Left colon (tissue), 2 donors: ENCODE measurements at regions not wholly inside any gene's neighbourhood (a gene's known extent, or its start where the extent isn't known, plus 50 kb on each side); places are given as distances from the start of the nearest gene placed in this dataset.

ENCODE experiments used
- ATAC-seq: fragments of 200-7000 bp; cut with Tn5 transposase; one replicate; pipeline ENCODE4 v1.9.1; 2020; ENCODE audit warnings: mild to moderate bottlenecking, moderate library complexity
- DNase-seq, 2 donors: peaks; one replicate each; pipeline ENCODE4 v3.0.0-alpha.2; 2020
- intact Hi-C, 2 donors: fragments of 100-400 bp; cut with DNase I in 1 of 2; cut with micrococcal nuclease in 1 of 2; formaldehyde crosslinking; loops; one replicate each; pipeline versions ENCODE4 v1.11.2 to v1.14.0; 2022; cut with DNase I, micrococcal nuclease
- donor health status: DM: no; HTN: no; CAD: no.
- donor health status: DM: yes; HTN: yes; CAD: no.

- intact Hi-C loops = no loop called here
- DNase-seq = no peak
- ATAC-seq = no peak
These were observed 339.6 kb upstream of the DCC start for GRCh38 chr18:52000435-52000834.

DNA sequence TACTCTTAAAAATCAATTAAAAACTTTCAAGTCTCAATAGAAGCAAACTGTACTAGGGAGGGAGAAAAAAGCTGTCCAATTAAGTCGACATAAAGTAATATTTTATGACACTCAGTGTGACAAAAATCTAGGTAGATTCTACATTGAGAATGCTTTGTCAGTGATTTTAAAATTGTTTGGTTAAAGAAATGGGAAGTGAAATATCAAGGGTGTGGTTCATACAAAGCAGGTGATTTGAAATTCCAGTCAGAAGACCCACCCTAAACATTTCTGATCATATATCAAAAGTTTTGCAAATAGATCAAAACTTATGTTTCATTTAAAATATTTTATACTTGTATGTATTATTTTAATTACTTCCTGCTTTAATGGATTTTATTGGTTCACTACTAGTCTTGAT lies 338.9 kb upstream of the DCC start:
- intact Hi-C loops = no loop called here
- ATAC-seq (no peak), DNase-seq (no peak)

DNA sequence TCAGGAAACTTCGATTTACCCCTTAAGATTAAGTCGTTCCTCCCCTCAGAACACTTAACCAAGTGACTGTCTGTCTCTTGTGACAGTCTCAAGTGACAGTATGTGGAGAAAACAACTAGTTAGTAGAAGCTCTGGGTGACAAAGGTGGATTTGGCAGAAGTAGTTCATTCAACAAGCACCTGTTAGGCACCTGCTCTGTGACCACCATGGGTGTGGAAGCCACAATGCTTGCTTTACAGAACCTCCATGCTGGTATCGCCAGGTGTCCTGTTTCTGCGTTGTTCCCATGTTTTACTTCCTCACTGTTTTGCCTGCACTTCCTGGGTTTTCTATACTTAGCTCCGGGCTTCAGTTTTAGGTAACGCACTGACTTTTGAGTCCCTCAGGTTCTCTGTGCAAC lies 337.4 kb upstream of the DCC start:
- no peak for DNase-seq
- intact Hi-C loops = no loop called here
- no peak for ATAC-seq

- ATAC-seq = no peak
- intact Hi-C loops = no loop called here
- no peak for DNase-seq
These were observed 332.9 kb upstream of the DCC start for GRCh38 chr18:52007105-52007504.

- no peak for DNase-seq
- intact Hi-C loops = no loop called here
- ATAC-seq = no peak
These were observed 331.7 kb upstream of the DCC start for GRCh38 chr18:52008330-52008729.

DNA sequence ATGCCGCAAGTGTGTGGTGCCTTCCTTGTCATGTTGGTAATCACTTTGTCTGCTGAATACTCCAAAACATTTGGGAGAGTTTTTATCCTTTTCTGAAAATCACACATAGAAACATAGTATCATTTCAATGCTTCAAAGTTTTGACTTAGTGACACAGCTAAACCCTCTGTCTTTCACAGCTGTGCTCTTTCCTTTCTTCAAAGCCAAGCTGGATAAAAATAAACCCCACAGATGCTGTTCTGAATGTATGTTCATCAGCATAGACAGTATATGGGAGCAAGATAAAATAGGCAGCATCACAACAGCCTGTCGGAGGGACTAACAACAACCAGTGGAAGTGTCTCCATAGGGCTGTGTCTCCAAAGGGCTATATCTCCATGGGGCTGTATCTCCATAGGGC lies 331.3 kb upstream of the DCC start:
- intact Hi-C loops = no loop called here
- no peak for ATAC-seq
- DNase-seq = no peak

GRCh38 chr18:52009958-52010357 lies 330.0 kb upstream of the DCC start:
- intact Hi-C loops = no loop called here
- ATAC-seq = no peak
- no peak for DNase-seq

- no peak for DNase-seq
These were observed 293.9 kb upstream of the DCC start for GRCh38 chr18:52045946-52046675.

GRCh38 chr18:52046842-52047241 lies 293.2 kb upstream of the DCC start:
- DNase-seq = no peak
- no peak for ATAC-seq
- intact Hi-C loops = no loop called here

More at GRCh38 chr18:52045946-52046675, 293.9 kb upstream of the DCC start:
- no peak for ATAC-seq
- intact Hi-C loops = no loop called here

DNA sequence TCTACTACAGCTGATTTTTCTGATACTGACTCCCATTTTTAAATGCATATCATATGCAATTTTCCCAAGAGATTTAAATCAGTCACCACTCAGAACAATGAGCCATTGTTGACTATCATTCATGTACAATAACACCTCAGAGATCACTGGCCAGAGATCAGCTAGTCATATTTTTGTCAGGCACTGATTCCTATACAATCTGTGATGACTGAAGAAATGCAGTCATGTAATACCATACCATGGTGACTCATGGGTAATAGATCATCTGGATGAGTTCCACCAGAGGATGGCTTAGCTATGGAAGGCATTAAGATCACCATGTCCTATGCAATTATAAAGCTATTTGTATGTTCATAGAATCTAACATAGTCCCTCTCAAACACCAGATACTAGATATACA lies 285.7 kb upstream of the DCC start:
- intact Hi-C loops = no loop called here
- ATAC-seq (no peak), DNase-seq (no peak)

DNA sequence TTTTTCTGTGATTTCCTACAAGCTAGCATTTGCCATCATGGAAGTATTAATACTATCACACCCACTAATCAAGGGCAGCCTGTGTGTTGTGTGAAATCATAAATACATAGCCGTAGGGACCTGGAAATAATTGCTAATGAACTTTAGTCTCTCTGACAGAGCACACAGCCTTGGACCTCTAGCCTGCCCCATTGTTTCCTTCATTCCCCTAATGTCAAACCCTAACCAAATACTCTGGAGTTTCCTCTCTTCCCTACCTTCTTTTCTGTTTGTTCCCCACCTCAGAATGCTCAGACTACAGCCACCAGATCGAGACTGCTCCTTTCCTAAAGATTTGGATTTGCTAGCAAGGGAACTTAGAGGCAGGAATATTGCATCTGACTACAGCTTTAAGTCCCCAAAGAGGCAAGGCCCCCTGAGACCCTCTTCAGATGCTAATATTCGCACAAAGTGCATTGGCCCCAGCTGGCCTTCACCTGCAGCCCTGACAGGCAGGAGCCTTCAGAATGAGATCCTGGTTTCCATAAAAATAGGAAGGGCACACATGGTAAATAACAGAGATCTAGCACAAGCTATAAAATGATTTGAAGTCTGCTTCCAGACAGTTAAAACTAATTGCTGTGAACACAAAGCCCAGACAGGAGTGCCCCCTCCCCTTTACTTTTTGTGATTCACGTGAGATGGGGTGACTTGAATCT lies 279.2 kb upstream of the DCC start:
- intact Hi-C loops = no loop called here
- ATAC-seq = no peak
- DNase-seq = no peak

DNA sequence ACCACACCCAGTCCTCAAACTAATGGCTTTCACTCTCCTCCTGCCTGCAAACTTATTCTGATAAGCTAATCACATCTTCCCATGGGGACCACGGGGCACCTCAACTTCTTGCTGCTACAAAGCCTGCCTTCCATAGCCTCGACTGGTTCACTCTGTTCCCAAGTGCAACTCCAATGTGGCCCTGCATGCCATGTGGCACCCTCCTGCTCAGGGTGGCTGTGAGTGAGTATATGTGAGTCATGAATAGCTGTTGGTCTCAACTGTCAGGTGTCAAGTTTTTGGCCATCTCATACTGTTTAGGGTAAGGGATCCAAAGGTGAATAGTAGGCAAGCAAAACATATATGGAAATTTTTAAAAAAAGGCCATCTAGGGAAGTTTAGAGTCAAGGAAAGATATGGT lies 276.1 kb upstream of the DCC start:
- intact Hi-C loops = no loop called here
- DNase-seq (no peak), ATAC-seq (no peak)

DNA sequence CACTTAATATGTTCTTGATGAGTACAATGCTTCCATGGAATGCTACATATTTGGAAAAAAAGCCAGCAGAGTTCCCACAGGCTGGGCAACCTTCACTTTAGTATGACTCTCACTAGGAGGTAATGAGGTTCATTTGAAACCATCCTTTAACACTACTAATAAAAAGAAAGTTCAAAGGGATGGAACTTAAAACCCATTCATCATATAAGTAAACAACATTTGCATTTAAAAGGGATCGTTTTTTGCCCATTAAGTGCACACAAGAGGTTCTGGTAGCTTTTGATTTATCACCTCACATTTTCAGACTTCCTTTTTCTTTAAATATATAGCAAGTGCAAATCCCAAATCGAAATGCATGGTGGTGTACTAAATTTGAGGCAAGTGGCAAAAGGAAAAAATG lies 270.8 kb upstream of the DCC start:
- DNase-seq (no peak), ATAC-seq (no peak)
- intact Hi-C loops = no loop called here

DNA sequence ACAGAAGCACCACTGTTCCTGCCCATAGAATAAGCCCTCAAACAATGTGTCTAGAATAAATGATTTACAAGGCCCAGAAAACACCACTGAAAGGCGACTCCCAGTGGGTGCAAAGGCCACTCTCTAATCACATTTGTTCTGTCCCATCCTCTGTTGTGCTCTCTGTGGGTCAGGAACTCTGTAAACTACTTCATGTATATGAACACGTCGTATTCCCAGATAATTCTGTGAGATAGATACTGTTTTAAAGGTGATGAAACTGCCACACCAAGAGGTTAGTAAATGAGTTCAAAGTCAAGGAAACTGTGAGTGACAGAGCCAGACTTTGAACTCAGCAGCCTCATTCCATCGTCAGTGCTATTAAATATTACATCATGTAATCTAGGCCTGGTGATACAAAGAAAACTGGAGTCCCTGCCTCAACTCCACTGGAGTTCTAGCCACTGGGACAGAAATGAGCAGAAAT lies 269.7 kb upstream of the DCC start:
- ATAC-seq (peak; percentile 77), DNase-seq (no peak)
- intact Hi-C loops = no loop called here

GRCh38 chr18:52077251-52077983 lies 262.6 kb upstream of the DCC start:
- no peak for DNase-seq
- ATAC-seq = no peak
- intact Hi-C loops = no loop called here

- intact Hi-C loops = no loop called here
- ATAC-seq = no peak
- no peak for DNase-seq
These were observed 257.8 kb upstream of the DCC start for GRCh38 chr18:52082246-52082645.

DNA sequence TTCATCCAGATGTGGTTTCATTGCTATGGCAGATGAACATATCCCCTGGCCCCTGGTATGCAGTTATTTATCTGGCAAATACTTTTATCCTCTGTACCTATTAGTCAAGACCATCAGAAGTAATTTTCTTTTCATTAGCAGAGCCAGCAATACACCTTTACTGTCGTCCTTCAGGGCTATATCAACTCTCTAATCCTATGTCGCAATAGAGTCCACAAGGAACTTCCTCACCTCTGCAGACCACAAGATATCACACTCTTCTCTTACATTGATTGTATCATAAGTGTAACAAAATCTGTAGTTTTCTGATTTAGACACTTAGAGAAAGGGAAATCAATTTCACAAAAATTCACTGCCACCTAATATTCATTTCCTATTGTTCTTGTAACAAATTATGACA lies 252.9 kb upstream of the DCC start:
- intact Hi-C loops = no loop called here
- no peak for ATAC-seq
- DNase-seq = no peak

DNA sequence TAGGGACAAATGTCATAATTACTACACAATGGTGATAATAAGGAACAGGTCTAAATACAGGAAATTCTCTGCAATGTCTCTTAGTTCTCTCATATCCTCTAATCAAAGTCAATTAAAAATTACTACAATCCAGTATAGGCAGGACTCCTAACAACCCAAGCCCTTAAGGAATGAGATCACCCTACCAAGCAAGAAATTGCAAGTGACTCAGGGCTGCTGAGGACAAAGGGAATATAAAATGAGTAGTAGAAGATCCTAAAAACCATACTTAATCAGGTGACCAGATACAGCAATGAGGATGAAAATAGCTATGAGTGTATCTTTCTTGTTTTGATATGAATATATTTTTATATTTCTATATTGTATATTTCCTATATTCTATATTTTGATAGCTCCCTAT lies 250.0 kb upstream of the DCC start:
- DNase-seq (no peak), ATAC-seq (no peak)
- intact Hi-C loops = no loop called here

DNA sequence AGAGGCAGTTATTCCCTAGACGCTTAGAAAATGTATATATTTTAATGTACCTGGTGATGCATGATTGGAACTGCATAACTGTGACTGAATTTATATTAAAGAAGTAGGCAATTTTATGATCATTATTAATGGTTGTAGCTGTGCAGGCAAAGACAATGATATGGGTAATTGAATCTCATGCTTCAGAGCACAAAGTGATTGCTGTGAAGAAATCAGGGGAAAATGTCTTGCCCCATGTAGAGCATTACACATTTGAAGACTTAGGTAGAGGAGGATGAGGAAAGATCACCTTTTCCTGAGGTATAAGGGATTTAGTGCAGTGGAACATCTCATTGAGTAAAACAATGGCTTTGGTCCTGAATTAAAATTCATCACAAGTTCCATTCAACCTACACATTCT lies 246.8 kb upstream of the DCC start:
- intact Hi-C loops = no loop called here
- ATAC-seq = no peak
- DNase-seq = no peak

DNA sequence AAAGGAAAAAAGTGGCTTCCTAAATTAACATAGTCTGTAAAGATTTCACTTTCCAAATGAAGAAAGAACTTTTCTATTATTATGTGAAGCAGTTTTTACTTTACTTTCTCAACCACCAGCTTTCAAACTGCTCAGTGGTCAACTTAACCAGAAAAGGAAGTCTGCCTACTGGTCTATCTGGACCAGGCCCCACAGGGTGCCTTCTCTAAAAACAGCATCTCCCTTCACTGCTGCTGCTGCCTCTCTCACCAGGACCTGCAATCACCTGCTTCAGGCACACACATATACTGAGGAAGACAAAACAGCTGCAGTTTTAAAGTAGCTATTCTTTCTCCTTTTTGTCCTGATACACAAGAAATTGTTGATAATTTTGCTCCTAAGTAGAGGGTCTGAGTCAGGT lies 221.3 kb upstream of the DCC start:
- ATAC-seq (no peak), DNase-seq (no peak)
- intact Hi-C loops = no loop called here
